ENCODE measurements at regions not wholly inside any gene's neighbourhood (a gene's known extent, or its start where the extent isn't known, plus 50 kb on each side); places are given as distances from the start of the nearest gene placed in this dataset.

DNA sequence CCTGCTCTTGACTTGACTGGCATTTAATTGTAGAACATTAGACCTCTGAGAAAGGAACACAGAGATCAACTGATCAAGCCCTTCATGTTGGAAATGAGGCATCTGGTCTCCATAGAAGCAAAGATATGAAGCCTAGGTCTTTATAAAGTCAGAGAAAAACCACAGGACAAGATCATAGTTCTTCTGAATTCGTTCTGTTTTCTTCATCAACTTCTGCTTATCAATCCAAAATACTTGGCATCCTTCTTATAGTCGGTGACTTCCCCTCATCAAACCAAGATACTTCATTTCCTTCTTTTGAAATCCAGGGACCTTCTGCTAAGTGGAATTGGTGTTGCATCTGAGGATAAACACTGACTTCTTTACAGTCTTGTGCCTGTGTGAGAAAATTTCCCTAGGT is 77.1 kb upstream of the PRKCQ start:
- DNase-seq, result no peak
- TF ChIP-seq, protein P1, sequence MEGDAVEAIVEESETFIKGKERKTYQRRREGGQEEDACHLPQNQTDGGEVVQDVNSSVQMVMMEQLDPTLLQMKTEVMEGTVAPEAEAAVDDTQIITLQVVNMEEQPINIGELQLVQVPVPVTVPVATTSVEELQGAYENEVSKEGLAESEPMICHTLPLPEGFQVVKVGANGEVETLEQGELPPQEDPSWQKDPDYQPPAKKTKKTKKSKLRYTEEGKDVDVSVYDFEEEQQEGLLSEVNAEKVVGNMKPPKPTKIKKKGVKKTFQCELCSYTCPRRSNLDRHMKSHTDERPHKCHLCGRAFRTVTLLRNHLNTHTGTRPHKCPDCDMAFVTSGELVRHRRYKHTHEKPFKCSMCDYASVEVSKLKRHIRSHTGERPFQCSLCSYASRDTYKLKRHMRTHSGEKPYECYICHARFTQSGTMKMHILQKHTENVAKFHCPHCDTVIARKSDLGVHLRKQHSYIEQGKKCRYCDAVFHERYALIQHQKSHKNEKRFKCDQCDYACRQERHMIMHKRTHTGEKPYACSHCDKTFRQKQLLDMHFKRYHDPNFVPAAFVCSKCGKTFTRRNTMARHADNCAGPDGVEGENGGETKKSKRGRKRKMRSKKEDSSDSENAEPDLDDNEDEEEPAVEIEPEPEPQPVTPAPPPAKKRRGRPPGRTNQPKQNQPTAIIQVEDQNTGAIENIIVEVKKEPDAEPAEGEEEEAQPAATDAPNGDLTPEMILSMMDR (IDR thresholded peaks at IDR 0.05; ENCODE audit: insufficient read depth in 1 of 2, low read depth in 1 of 2, low read length in 1 of 2, severe bottlenecking in 1 of 2, unreplicated experiment in 1 of 2), result no peak
- Mint-ChIP-seq H3K4me1 (ENCODE audit: low read depth, unreplicated experiment) (peaks cover 13% of the 10 kb centered on the region), H3K36me3 (ENCODE audit: insufficient read depth, unreplicated experiment) (peaks cover 6% of the 10 kb centered on the region), H3K27me3 (ENCODE audit: insufficient read depth, unreplicated experiment) (peaks cover 8% of the 10 kb centered on the region), H3K9me3 (ENCODE audit: unreplicated experiment) (peaks cover 23% of the 10 kb centered on the region), H3K4me3 (ENCODE audit: unreplicated experiment) (no peak overlapping the region), H3K27ac (ENCODE audit: unreplicated experiment) (no peak overlapping the region)
- Histone ChIP-seq H3K9me3 (peaks cover 20% of the 10 kb centered on the region), H3K4me1 (peaks cover 15% of the 10 kb centered on the region), H3K36me3 (ENCODE audit: control insufficient read depth, insufficient read depth, low read length) (no peaks in the 10 kb centered on the region), H3K4me3 (ENCODE audit: low read depth, low read length) (no peak overlapping the region), H3K27me3 (replicated peaks; ENCODE audit: control insufficient read depth, insufficient read depth, low read length) (no peaks in the 10 kb centered on the region)
- no TSS peak for BruUV-seq (replicated peaks)
- POLR2A ChIA-PET, result no interaction called here
- intact Hi-C loops (cut with micrococcal nuclease; ENCODE audit: unreplicated experiment), result no loop called here
- CTCF ChIA-PET, result no interaction called here

DNA sequence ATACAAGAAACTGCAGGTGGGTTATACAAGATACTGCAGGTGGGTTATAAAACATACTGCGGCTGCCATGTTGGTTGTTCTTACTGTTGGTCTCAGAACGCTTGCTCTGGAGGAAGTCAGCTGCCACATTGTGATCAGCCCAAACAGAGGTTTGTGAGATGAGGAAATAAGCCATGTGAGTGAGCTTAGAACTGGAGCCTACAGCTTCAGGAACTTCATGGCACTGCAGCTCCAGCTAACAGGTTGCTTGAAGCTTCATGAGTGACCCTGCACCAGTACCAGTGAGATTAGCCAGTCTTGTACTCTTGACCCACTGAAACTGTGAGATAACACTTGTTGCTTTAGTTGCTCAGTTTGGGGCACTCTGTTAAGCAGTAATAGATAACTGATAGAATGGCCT is 74.5 kb upstream of the PRKCQ start:
- Histone ChIP-seq H3K4me1 (peaks cover 9% of the 10 kb centered on the region), H3K36me3 (ENCODE audit: control insufficient read depth, insufficient read depth, low read length) (no peaks in the 10 kb centered on the region), H3K4me3 (ENCODE audit: low read depth, low read length) (no peak overlapping the region), H3K27me3 (replicated peaks; ENCODE audit: control insufficient read depth, insufficient read depth, low read length) (no peaks in the 10 kb centered on the region), H3K9me3 (peaks cover 8% of the 10 kb centered on the region; the same call in 1 of the 2 replicates)
- peaks cover 11% of the 10 kb centered on the region for H3K27me3 Mint-ChIP-seq (ENCODE audit: insufficient read depth, unreplicated experiment)
- H3K36me3 Mint-ChIP-seq (ENCODE audit: insufficient read depth, unreplicated experiment), result no peaks in the 10 kb centered on the region
- TF ChIP-seq, protein P1 (IDR thresholded peaks at IDR 0.05; ENCODE audit: insufficient read depth in 1 of 2, low read depth in 1 of 2, low read length in 1 of 2, severe bottlenecking in 1 of 2, unreplicated experiment in 1 of 2), result no peak
- no peak for DNase-seq
- H3K4me1 Mint-ChIP-seq (ENCODE audit: low read depth, unreplicated experiment), result peaks cover 8% of the 10 kb centered on the region
- BruUV-seq (replicated peaks), result no TSS peak
- H3K27ac Mint-ChIP-seq (ENCODE audit: unreplicated experiment), result no peak overlapping the region
- no peak overlapping the region for H3K4me3 Mint-ChIP-seq (ENCODE audit: unreplicated experiment)
- POLR2A ChIA-PET, result no interaction called here
- peaks cover 21% of the 10 kb centered on the region for H3K9me3 Mint-ChIP-seq (ENCODE audit: unreplicated experiment)
- intact Hi-C loops (cut with micrococcal nuclease; ENCODE audit: unreplicated experiment), result no loop called here
- CTCF ChIA-PET, result no interaction called here

DNA sequence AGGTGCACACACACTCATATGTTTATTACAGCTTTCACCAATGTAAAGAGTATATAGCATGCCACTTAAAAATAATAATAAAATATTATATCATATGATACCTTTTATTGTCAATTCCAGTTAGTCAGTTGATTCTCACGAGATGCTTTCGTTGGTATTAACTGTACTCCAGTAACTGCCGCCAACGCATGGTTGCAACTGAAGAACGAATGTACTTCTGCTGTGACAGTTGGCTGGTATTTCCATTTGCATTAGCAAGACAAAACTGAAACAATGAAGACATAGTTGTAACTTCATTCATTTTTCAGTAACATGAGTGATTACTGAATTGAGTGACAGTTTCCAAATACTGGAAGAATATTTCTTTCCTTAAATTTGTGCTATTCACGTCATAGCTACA is 70.5 kb upstream of the PRKCQ start:
- H3K27me3 Mint-ChIP-seq (ENCODE audit: insufficient read depth, unreplicated experiment), result peaks cover 18% of the 10 kb centered on the region
- CTCF ChIA-PET, result no interaction called here
- no peaks in the 10 kb centered on the region for H3K27me3 ChIP-seq (replicated peaks; ENCODE audit: control insufficient read depth, insufficient read depth, low read length)
- no peaks in the 10 kb centered on the region for H3K9me3 Mint-ChIP-seq (ENCODE audit: unreplicated experiment)
- no peak overlapping the region for H3K4me3 Mint-ChIP-seq (ENCODE audit: unreplicated experiment)
- no peak overlapping the region for H3K27ac Mint-ChIP-seq (ENCODE audit: unreplicated experiment)
- no peak overlapping the region for H3K4me3 ChIP-seq (ENCODE audit: low read depth, low read length)
- POLR2A ChIA-PET, result no interaction called here
- H3K36me3 ChIP-seq (ENCODE audit: control insufficient read depth, insufficient read depth, low read length), result no peaks in the 10 kb centered on the region
- BruUV-seq (replicated peaks), result no TSS peak
- intact Hi-C loops (cut with micrococcal nuclease; ENCODE audit: unreplicated experiment), result no loop called here
- H3K4me1 Mint-ChIP-seq (ENCODE audit: low read depth, unreplicated experiment), result no peaks in the 10 kb centered on the region
- no peaks in the 10 kb centered on the region for H3K4me1 ChIP-seq
- TF ChIP-seq, protein P1 (IDR thresholded peaks at IDR 0.05; ENCODE audit: insufficient read depth in 1 of 2, low read depth in 1 of 2, low read length in 1 of 2, severe bottlenecking in 1 of 2, unreplicated experiment in 1 of 2), result no peak
- no peaks in the 10 kb centered on the region for H3K9me3 ChIP-seq
- DNase-seq, result no peak
- H3K36me3 Mint-ChIP-seq (ENCODE audit: insufficient read depth, unreplicated experiment), result no peaks in the 10 kb centered on the region
